SU-DHL-6 (cell line): ENCODE measurements at regions not wholly inside any gene's neighbourhood (a gene's known extent, or its start where the extent isn't known, plus 50 kb on each side); places are given as distances from the start of the nearest gene placed in this dataset.

Source experiments
- CTCF ChIP-seq: fragments of 200-600 bp; sonication (generic); IDR thresholded peaks from one replicate; pipeline ENCODE4 v1.5.1; 2017; ENCODE audit warnings: antibody characterized with exemption, mild to moderate bottlenecking, low read length, moderate library complexity; ENCODE audit not compliant: insufficient read depth, poor library complexity, severe bottlenecking
- EZH2phosphoT487 ChIP-seq: fragments of 200-600 bp; sonication (generic), shearing (Covaris generic); conservative IDR thresholded peaks from 2 replicates; pipeline ENCODE4 v1.6.1; 2018; ENCODE audit warnings: mild to moderate bottlenecking, antibody characterized with exemption, low read length, moderate library complexity, mixed read lengths

DNA sequence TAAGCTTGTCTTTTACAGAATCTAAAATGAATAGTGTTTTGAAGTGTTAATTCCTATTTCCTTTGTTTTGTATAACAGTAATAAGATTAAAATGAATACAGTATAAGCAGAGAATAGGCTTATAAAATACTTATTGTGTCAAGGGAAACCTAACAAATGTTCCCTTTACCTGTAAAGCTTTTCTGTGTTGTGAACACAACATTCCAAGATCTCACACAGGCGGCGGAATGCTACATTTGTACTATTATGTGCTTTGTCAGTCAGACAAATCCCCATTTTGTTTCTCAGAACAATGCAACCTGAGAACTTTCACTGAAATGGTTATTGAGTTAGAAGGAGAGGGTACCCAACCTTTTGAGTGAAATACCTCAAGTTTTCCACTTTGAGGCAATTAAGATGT is 1170.3 kb downstream of the OLFM4 start:
- TF ChIP-seq CTCF (no peak), EZH2phosphoT487 (no peak)
